Astrocyte (in vitro differentiated cells and primary cell): ENCODE measurements at regions not wholly inside any gene's neighbourhood (a gene's known extent, or its start where the extent isn't known, plus 50 kb on each side); places are given as distances from the start of the nearest gene placed in this dataset.

Source experiments
- DNase-seq: peaks from one replicate; pipeline ENCODE4 v3.0.0-alpha.2; 2010; ENCODE audit warnings: low read depth
- FAIRE-seq: peaks from 2 replicates; lab custom pipeline; 2011; peaks lifted over from hg19 to GRCh38; lab: Jason Lieb, UNC
- H2AFZ ChIP-seq: 2 replicates; pipeline ENCODE4 v1.6.0; 2012; ENCODE audit warnings: low read depth, low read length, inconsistent platforms
- H3K27ac ChIP-seq: 2 replicates; pipeline ENCODE4 v1.5.1; 2011; ENCODE audit warnings: low read depth, low read length, inconsistent platforms
- H3K27me3 ChIP-seq: 2 replicates; pipeline ENCODE4 v1.6.0; 2011; ENCODE audit warnings: low read length, inconsistent platforms; ENCODE audit not compliant: insufficient read depth
- H3K36me3 ChIP-seq: 2 replicates; pipeline ENCODE4 v1.5.1; 2011; ENCODE audit warnings: low read length, inconsistent platforms; ENCODE audit not compliant: insufficient read depth
- H3K4me1 ChIP-seq: 2 replicates; pipeline ENCODE4 v1.5.1; 2011; ENCODE audit warnings: low read length, inconsistent platforms; ENCODE audit not compliant: insufficient read depth
- H3K4me2 ChIP-seq: 2 replicates; pipeline ENCODE4 v1.6.0; 2012; ENCODE audit warnings: low read length, inconsistent platforms
- H3K4me3 ChIP-seq: 2 replicates; pipeline ENCODE4 v1.5.1; 2011; ENCODE audit warnings: low read depth, mild to moderate bottlenecking, low read length, inconsistent platforms; ENCODE audit not compliant: insufficient read depth
- H3K79me2 ChIP-seq: 2 replicates; pipeline ENCODE4 v1.6.0; 2012; ENCODE audit warnings: mild to moderate bottlenecking, low read length, inconsistent platforms; ENCODE audit not compliant: insufficient read depth
- H3K9ac ChIP-seq: 2 replicates; pipeline ENCODE4 v1.6.0; 2012; ENCODE audit warnings: mild to moderate bottlenecking, low read length, inconsistent platforms
- H3K9me3 ChIP-seq: 2 replicates; pipeline ENCODE4 v1.5.1; 2012; ENCODE audit warnings: low read depth, mild to moderate bottlenecking, low read length, inconsistent platforms; ENCODE audit not compliant: insufficient read depth
- H4K20me1 ChIP-seq: 2 replicates; pipeline ENCODE4 v1.6.0; 2012; ENCODE audit warnings: low read length, inconsistent platforms; ENCODE audit not compliant: insufficient read depth
- H3K27ac Mint-ChIP-seq: one replicate; pipeline ENCODE4 v1.8.0; 2021; ENCODE audit warnings: mild to moderate bottlenecking, mixed read lengths; ENCODE audit not compliant: unreplicated experiment
- H3K27me3 Mint-ChIP-seq: one replicate; pipeline ENCODE4 v1.8.0; 2021; ENCODE audit warnings: low read depth, mixed read lengths; ENCODE audit not compliant: unreplicated experiment
- H3K36me3 Mint-ChIP-seq: one replicate; pipeline ENCODE4 v1.8.0; 2021; ENCODE audit warnings: low read depth, mixed read lengths; ENCODE audit not compliant: unreplicated experiment
- H3K4me1 Mint-ChIP-seq: one replicate; pipeline ENCODE4 v1.8.0; 2021; ENCODE audit warnings: low read depth, mixed read lengths; ENCODE audit not compliant: unreplicated experiment
- H3K4me3 Mint-ChIP-seq: one replicate; pipeline ENCODE4 v1.8.0; 2021; ENCODE audit warnings: mild to moderate bottlenecking, moderate library complexity, mixed read lengths; ENCODE audit not compliant: unreplicated experiment
- H3K9me3 Mint-ChIP-seq: one replicate; pipeline ENCODE4 v1.8.0; 2021; ENCODE audit warnings: mild to moderate bottlenecking, mixed read lengths; ENCODE audit not compliant: unreplicated experiment
- CTCF ChIP-seq: IDR thresholded peaks from 2 replicates; pipeline ENCODE4 v1.5.1; 2011; ENCODE audit warnings: low read depth, mild to moderate bottlenecking, inconsistent platforms, low read length, moderate library complexity; ENCODE audit not compliant: insufficient read depth
- EZH2 ChIP-seq: IDR thresholded peaks from 2 replicates; pipeline ENCODE4 v1.6.1; 2012; ENCODE audit warnings: mild to moderate bottlenecking, low read length, inconsistent platforms; ENCODE audit not compliant: insufficient read depth

DNA sequence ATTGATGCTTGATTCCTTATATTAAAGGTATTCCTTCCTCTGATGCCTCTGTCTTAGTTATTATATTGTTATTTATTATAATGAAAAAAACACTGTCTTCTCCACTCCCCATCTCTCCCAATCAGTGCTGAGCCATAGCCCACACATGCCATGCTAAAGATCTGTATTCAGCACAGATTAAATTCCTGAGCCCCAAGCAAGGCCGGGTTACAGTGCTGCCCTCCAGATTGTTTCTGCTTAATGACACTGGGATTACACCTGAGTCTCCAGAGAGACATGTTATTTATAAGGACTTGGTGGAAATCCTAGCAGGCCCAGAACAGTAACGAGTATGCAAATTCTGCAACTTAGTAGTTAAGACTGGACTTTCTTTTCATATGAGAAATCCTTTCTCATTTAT, 305.9 kb upstream of the UMPS start:
- Mint-ChIP-seq H3K4me3 (no peak overlapping the region), H3K27ac (no peak overlapping the region), H3K27me3 (no peaks in the 10 kb centered on the region), H3K36me3 (peaks cover 13% of the 10 kb centered on the region), H3K9me3 (no peaks in the 10 kb centered on the region), H3K4me1 (peaks cover 13% of the 10 kb centered on the region)
- H3K9me3 ChIP-seq, result no peaks in the 10 kb centered on the region
- peaks cover 5% of the 10 kb centered on the region for H3K4me1 ChIP-seq
- no peak overlapping the region for H3K27ac ChIP-seq
- H3K36me3 ChIP-seq, result no peaks in the 10 kb centered on the region
- H3K4me3 ChIP-seq, result no peak overlapping the region
- TF ChIP-seq EZH2 (no peak), CTCF (no peak)
- no peak for FAIRE-seq
- H3K79me2 ChIP-seq, result no peaks in the 10 kb centered on the region
- no peak overlapping the region for H3K4me2 ChIP-seq
- no peaks in the 10 kb centered on the region for H3K27me3 ChIP-seq
- no peak for DNase-seq
- no peak overlapping the region for H3K9ac ChIP-seq
- no peak overlapping the region for H2AFZ ChIP-seq
- H4K20me1 ChIP-seq, result no peaks in the 10 kb centered on the region

- H3K4me1 Mint-ChIP-seq, result peaks cover 15% of the 10 kb centered on the region
- no peaks in the 10 kb centered on the region for H3K36me3 ChIP-seq
Observed at GRCh38 chr3:124425972-124426371, 304.3 kb upstream of the UMPS start.

More at GRCh38 chr3:124425972-124426371, 304.3 kb upstream of the UMPS start:
- H3K36me3 Mint-ChIP-seq, result peaks cover 6% of the 10 kb centered on the region
- no peaks in the 10 kb centered on the region for H3K9me3 Mint-ChIP-seq
- H3K4me3 Mint-ChIP-seq, result no peak overlapping the region
- no peak overlapping the region for H3K27ac ChIP-seq
- H3K4me2 ChIP-seq, result no peak overlapping the region
- H3K9ac ChIP-seq, result no peak overlapping the region
- DNase-seq (no peak), FAIRE-seq (no peak)
- no peak overlapping the region for H3K4me3 ChIP-seq
- no peaks in the 10 kb centered on the region for H3K9me3 ChIP-seq
- no peaks in the 10 kb centered on the region for H3K79me2 ChIP-seq
- no peaks in the 10 kb centered on the region for H3K27me3 Mint-ChIP-seq
- H3K27ac Mint-ChIP-seq, result no peak overlapping the region
- no peak overlapping the region for H2AFZ ChIP-seq
- TF ChIP-seq EZH2 (no peak), CTCF (no peak)
- peaks cover 5% of the 10 kb centered on the region for H3K4me1 ChIP-seq
- no peaks in the 10 kb centered on the region for H3K27me3 ChIP-seq
- no peaks in the 10 kb centered on the region for H4K20me1 ChIP-seq
